ENCODE measurements at regions not wholly inside any gene's neighbourhood (a gene's known extent, or its start where the extent isn't known, plus 50 kb on each side); places are given as distances from the start of the nearest gene placed in this dataset.

GRCh38 chr11:107136892-107137291 lies 118.6 kb upstream of the GUCY1A2 start:
- no peak overlapping the region for H2AFZ ChIP-seq (ENCODE audit: low read depth, low read length, poor library complexity, severe bottlenecking)
- ChIA-PET RAD21 (ENCODE audit: low non-redundant PET in 1 of 2, low total read pairs in 2 of 2, uncharacterized antibody in 2 of 2, unreplicated experiment in 2 of 2) (no interaction called here), CTCF (no interaction called here), POLR2A (no interaction called here)
- intact Hi-C loops (cut with micrococcal nuclease) = no loop called here
- DNase-seq (ENCODE audit: low read depth, low spot score) (no peak), ATAC-seq (no peak)
- no peaks in the 10 kb centered on the region for H4K20me1 ChIP-seq (ENCODE audit: insufficient read depth)
- H3K9ac ChIP-seq (ENCODE audit: low read length) = no peak overlapping the region
- no peaks in the 10 kb centered on the region for H3K9me2 ChIP-seq (ENCODE audit: insufficient read depth)
- no peak overlapping the region for H3K4me3 ChIP-seq (replicated peaks in 1 of 2; ENCODE audit: low read depth in 1 of 2, low read length in 2 of 2)
- H3K36me3 ChIP-seq (ENCODE audit: control insufficient read depth in 1 of 2, insufficient read depth in 2 of 2, low read length in 2 of 2) = no peaks in the 10 kb centered on the region
- no peaks in the 10 kb centered on the region for H3K9me3 ChIP-seq (ENCODE audit: control insufficient read depth in 1 of 2, insufficient read depth in 1 of 2, low read depth in 1 of 2, low read length in 2 of 2)
- H3K27ac ChIP-seq (ENCODE audit: low read depth, low read length) = no peak overlapping the region
- H3K79me2 ChIP-seq (ENCODE audit: insufficient read depth, low read length) = no peaks in the 10 kb centered on the region
- no peak overlapping the region for H3K4me2 ChIP-seq (ENCODE audit: low read length)
- no TSS peak for BruUV-seq (replicated peaks)
- TF ChIP-seq CEBPB (IDR thresholded peaks at IDR 0.05; ENCODE audit: low read depth) = no peak
- no peak for TF ChIP-seq REST (IDR thresholded peaks at IDR 0.05; ENCODE audit: low read depth)
- TF ChIP-seq FOSL1 (IDR thresholded peaks at IDR 0.05; ENCODE audit: low read depth) = no peak
- H3K4me1 ChIP-seq (ENCODE audit: control insufficient read depth in 1 of 2, insufficient read depth in 2 of 2, low read length in 2 of 2) = no peaks in the 10 kb centered on the region
- H3K27me3 ChIP-seq (ENCODE audit: insufficient read depth, low read length) = 0 out of 2 replicates have a peak, but pooled peaks cover 2% of the 10 kb centered on the region

- no peaks in the 10 kb centered on the region for H3K36me3 ChIP-seq (ENCODE audit: control insufficient read depth in 1 of 2, insufficient read depth in 2 of 2, low read length in 2 of 2)
- H3K9ac ChIP-seq (ENCODE audit: low read length) = no peak overlapping the region
- no TSS peak for BruUV-seq (replicated peaks)
- H3K9me3 ChIP-seq (ENCODE audit: control insufficient read depth in 1 of 2, insufficient read depth in 1 of 2, low read depth in 1 of 2, low read length in 2 of 2) = no peaks in the 10 kb centered on the region
- ATAC-seq (no peak), DNase-seq (ENCODE audit: low read depth, low spot score) (no peak)
- intact Hi-C loops (cut with micrococcal nuclease) = no loop called here
- no peak overlapping the region for H3K27ac ChIP-seq (ENCODE audit: low read depth, low read length)
- H3K4me3 ChIP-seq (replicated peaks in 1 of 2; ENCODE audit: low read depth in 1 of 2, low read length in 2 of 2) = no peak overlapping the region
- H4K20me1 ChIP-seq (ENCODE audit: insufficient read depth) = no peaks in the 10 kb centered on the region
- no peaks in the 10 kb centered on the region for H3K27me3 ChIP-seq (ENCODE audit: insufficient read depth, low read length)
- POLR2A ChIA-PET = no interaction called here
- no peak overlapping the region for H2AFZ ChIP-seq (ENCODE audit: low read depth, low read length, poor library complexity, severe bottlenecking)
- TF ChIP-seq ELF1 (IDR thresholded peaks at IDR 0.05; ENCODE audit: borderline replicate concordance, low read depth) (no peak), ATF3 (IDR thresholded peaks at IDR 0.05) (no peak), EGR1 (IDR thresholded peaks at IDR 0.05; ENCODE audit: low read depth) (no peak)
- RAD21 ChIA-PET (ENCODE audit: low non-redundant PET in 1 of 2, low total read pairs in 2 of 2, uncharacterized antibody in 2 of 2, unreplicated experiment in 2 of 2) = no interaction called here
- no peak overlapping the region for H3K4me2 ChIP-seq (ENCODE audit: low read length)
- CTCF ChIA-PET = no interaction called here
- H3K4me1 ChIP-seq (ENCODE audit: control insufficient read depth in 1 of 2, insufficient read depth in 2 of 2, low read length in 2 of 2) = no peaks in the 10 kb centered on the region
- no peaks in the 10 kb centered on the region for H3K79me2 ChIP-seq (ENCODE audit: insufficient read depth, low read length)
- H3K9me2 ChIP-seq (ENCODE audit: insufficient read depth) = no peaks in the 10 kb centered on the region
These were observed 113.5 kb upstream of the GUCY1A2 start for GRCh38 chr11:107131756-107132155.
